GM19240 (cell line): ENCODE measurements at regions not wholly inside any gene's neighbourhood (a gene's known extent, or its start where the extent isn't known, plus 50 kb on each side); places are given as distances from the start of the nearest gene placed in this dataset.
"Not testable (repeated sequence)": the region's sequence is repeated elsewhere in the genome, so short reads cannot be mapped to it uniquely, and the experiment has no call there.

ENCODE experiments used
- DNase-seq: peaks from one replicate; pipeline ENCODE4 v3.0.0; 2011; ENCODE audit warnings: low spot score; ENCODE audit not compliant: insufficient read length

- DNase-seq = peak; percentile 18
Measured at GRCh38 chr21:35529171-35529863, 480.2 kb upstream of the RUNX1 start.

GRCh38 chr21:35528116-35529042 is 479.3 kb upstream of the RUNX1 start:
- no peak for DNase-seq

- no peak for DNase-seq
Measured at GRCh38 chr21:35527358-35527757, 478.3 kb upstream of the RUNX1 start.

GRCh38 chr21:35525443-35525842 is 476.3 kb upstream of the RUNX1 start:
- no peak for DNase-seq

GRCh38 chr21:35521852-35522505 is 472.9 kb upstream of the RUNX1 start:
- DNase-seq = no peak

- DNase-seq = no peak
Measured at GRCh38 chr21:35521293-35521692, 472.2 kb upstream of the RUNX1 start.

- no peak for DNase-seq
Measured at GRCh38 chr21:35520856-35521255, 471.8 kb upstream of the RUNX1 start.

GRCh38 chr21:35520302-35520701 is 471.2 kb upstream of the RUNX1 start:
- no peak for DNase-seq

GRCh38 chr21:35517865-35518264 is 468.8 kb upstream of the RUNX1 start:
- DNase-seq = no peak

GRCh38 chr21:35516292-35516691 is 467.2 kb upstream of the RUNX1 start:
- not testable (repeated sequence) for DNase-seq

- DNase-seq = no peak
Measured at GRCh38 chr21:35512346-35512745, 463.2 kb upstream of the RUNX1 start.

GRCh38 chr21:35511696-35512162 is 462.6 kb upstream of the RUNX1 start:
- no peak for DNase-seq

- DNase-seq = no peak
Measured at GRCh38 chr21:35510957-35511695, 462.0 kb upstream of the RUNX1 start.

GRCh38 chr21:35510294-35510693 is 461.2 kb upstream of the RUNX1 start:
- DNase-seq = no peak

- no peak for DNase-seq
Measured at GRCh38 chr21:35509001-35509704, 460.1 kb upstream of the RUNX1 start.

- no peak for DNase-seq
Measured at GRCh38 chr21:35508139-35508888, 459.2 kb upstream of the RUNX1 start.

GRCh38 chr21:35507181-35507759 is 458.2 kb upstream of the RUNX1 start:
- DNase-seq = no peak

GRCh38 chr21:35506771-35507170 is 457.7 kb upstream of the RUNX1 start:
- no peak for DNase-seq

GRCh38 chr21:35506352-35506751 is 457.2 kb upstream of the RUNX1 start:
- DNase-seq = no peak
